GM19467 (cell line): ENCODE measurements at regions not wholly inside any gene's neighbourhood (a gene's known extent, or its start where the extent isn't known, plus 50 kb on each side); places are given as distances from the start of the nearest gene placed in this dataset.
"Not testable (repeated sequence)": the region's sequence is repeated elsewhere in the genome, so short reads cannot be mapped to it uniquely, and the experiment has no call there.

Experiments
- ATAC-seq: cut with Tn5 transposase; IDR thresholded peaks from one replicate; pipeline ENCODE4 v1.9.1; 2021; ENCODE audit warnings: mild to moderate bottlenecking, moderate library complexity; ENCODE audit not compliant: unreplicated experiment

GRCh38 chr12:68387338-68387737 is 55.2 kb upstream of the MDM1 start:
- ATAC-seq: no peak

- no peak for ATAC-seq
Measured at GRCh38 chr12:68389305-68389704, 57.1 kb upstream of the MDM1 start.

GRCh38 chr12:68391937-68392336 is 59.8 kb upstream of the MDM1 start:
- ATAC-seq: no peak

- ATAC-seq: no peak
Measured at GRCh38 chr12:68392376-68392775, 60.2 kb upstream of the MDM1 start.

GRCh38 chr12:68393417-68393816 is 61.3 kb upstream of the MDM1 start:
- no peak for ATAC-seq

- ATAC-seq: no peak
Measured at GRCh38 chr12:68397566-68398158, 65.5 kb upstream of the MDM1 start.

- ATAC-seq: not testable (repeated sequence)
Measured at GRCh38 chr12:68398689-68399088, 66.5 kb upstream of the MDM1 start.

GRCh38 chr12:68400226-68400829 is 68.2 kb upstream of the MDM1 start:
- ATAC-seq: no peak

- no peak for ATAC-seq
Measured at GRCh38 chr12:68402422-68402821, 70.3 kb upstream of the MDM1 start.

GRCh38 chr12:68403296-68403695 is 71.1 kb upstream of the MDM1 start:
- no peak for ATAC-seq

GRCh38 chr12:68403711-68404110 is 71.5 kb upstream of the MDM1 start:
- no peak for ATAC-seq

- no peak for ATAC-seq
Measured at GRCh38 chr12:68405343-68405781, 73.2 kb upstream of the MDM1 start.

GRCh38 chr12:68406134-68406576 is 74.0 kb upstream of the MDM1 start:
- no peak for ATAC-seq

GRCh38 chr12:68406911-68407310 is 74.7 kb upstream of the MDM1 start:
- ATAC-seq: no peak

- ATAC-seq: no peak
Measured at GRCh38 chr12:68410018-68410660, 78.0 kb upstream of the MDM1 start.

GRCh38 chr12:68411371-68411770 is 79.2 kb upstream of the MDM1 start:
- no peak for ATAC-seq

GRCh38 chr12:68414988-68415387 is 82.8 kb upstream of the MDM1 start:
- ATAC-seq: no peak

- no peak for ATAC-seq
Measured at GRCh38 chr12:68416350-68416749, 84.2 kb upstream of the MDM1 start.

GRCh38 chr12:68416826-68417225 is 84.7 kb upstream of the MDM1 start:
- no peak for ATAC-seq

GRCh38 chr12:68418137-68418460 is 85.9 kb upstream of the MDM1 start:
- ATAC-seq: no peak

- no peak for ATAC-seq
Measured at GRCh38 chr12:68420225-68421010, 88.3 kb upstream of the MDM1 start.

GRCh38 chr12:68422159-68422558 is 90.0 kb upstream of the MDM1 start:
- ATAC-seq: no peak
